NCI-H748 treated with DMSO at 0.1 percent for 48 hours (cell line): ENCODE measurements at regions not wholly inside any gene's neighbourhood (a gene's known extent, or its start where the extent isn't known, plus 50 kb on each side); places are given as distances from the start of the nearest gene placed in this dataset.
"Not testable (repeated sequence)": the region's sequence is repeated elsewhere in the genome, so short reads cannot be mapped to it uniquely, and the experiment has no call there.

ENCODE experiments used
- DNase-seq: peaks from one replicate; lab custom pipeline; 2025; lab: John Stamatoyannopoulos, UW

DNA sequence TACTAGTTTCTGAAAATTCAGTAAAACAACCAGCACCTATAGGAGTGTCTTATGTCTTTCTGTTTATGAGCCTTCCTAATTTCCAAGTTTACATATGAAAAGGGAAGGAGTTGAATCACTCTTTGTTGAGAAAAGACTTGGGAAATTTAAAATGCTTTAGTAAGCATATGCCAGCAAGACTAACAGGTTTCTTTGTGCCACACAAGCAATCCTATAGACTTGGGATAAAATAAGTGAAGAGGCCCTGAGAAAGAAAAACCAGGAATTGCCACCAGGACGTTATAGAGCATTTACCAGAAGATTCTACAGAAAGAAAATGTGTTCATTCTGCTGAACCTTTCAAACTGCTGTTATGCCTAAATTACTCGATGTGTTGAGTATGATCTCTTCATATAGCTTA, 1099.1 kb downstream of the EPHA3 start:
- not testable (repeated sequence) for DNase-seq

DNA sequence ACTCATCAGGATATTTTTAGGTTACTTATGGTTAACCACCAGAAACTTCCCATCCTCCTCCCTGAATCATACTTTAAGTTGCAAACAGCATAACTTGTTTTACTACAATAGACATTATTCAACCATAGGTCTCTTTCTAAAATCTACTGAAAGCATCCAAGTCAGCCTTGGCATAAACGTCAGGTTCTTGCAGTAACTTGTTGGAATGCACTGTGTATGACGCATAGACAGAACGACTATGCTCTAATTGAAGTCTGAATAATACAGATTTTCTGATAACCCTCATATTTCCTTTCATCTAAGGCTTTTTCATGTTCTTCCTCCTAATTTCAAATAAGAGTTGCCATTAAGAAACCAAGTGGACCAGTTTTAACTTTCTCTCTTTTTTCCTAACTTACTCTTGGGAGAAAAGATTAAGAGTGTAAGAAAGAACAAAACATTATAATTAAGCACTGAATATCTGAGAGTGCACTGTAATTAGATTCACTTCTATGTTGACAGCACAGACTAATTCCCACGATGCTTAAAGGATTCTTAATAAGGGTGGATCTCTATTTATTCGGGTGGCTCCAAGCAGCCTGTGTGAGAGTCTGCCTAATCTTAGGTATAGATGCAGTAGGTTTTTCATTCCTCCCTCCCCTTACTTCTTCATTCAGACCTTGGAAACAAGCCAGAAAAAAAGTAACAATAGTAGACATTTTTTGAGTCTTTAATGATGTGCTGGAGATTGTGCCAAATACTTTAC, 1100.1 kb downstream of the EPHA3 start:
- not testable (repeated sequence) for DNase-seq

DNA sequence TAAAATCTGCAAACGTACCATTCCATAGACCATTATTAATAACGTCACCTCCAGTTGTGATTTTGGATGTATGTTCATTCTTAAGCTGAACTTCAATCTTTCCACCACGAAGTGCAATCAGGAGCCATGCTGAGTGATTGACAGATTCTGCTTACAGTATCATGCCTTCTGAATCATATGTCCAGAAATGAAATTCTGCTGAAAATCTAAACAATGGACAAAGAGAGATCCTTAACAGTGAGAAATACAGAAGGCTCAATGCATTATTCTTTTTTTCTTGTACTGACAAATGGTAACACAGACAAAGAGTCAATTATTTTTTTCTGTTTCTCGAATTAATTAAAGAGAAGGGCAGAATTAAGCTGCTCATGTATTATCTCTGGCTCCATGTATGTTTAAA, 1114.5 kb downstream of the EPHA3 start:
- DNase-seq = no peak

DNA sequence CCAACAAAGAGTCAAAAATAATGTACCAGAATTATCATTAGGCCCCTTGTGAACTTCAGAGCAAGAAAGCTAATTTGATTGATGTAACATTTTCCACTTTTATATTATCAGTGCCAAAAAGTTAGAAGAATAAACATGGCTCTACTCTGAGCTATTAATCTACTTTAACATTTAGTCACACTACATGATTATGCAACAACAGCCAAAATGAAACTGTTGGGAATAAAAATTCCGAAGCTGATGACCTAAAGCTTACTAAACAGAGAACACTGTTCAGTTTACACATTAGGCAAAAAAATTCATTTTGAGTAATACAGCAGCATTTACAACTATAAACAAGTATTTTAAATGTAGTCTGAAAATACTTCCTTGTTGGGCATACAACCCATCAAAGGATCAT, 1134.1 kb downstream of the EPHA3 start:
- no peak for DNase-seq

DNA sequence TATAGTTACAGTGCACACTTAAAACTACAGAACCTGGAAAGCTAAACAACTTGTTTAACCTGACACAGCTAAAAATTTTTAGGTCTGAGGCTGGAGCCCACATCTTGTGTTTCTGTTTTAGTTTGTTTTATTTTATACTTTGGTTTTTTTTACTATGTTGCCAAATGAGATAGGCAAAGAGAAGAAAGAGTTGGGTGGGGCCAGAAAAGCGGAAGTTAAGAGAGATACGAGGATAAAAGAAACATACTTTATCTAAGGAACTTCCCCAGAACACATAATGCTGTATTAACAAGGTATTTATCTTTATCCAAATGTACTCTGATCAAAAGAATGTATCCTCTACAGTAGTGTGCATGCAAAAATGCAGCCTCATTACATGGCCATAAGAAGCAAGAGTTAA, 1145.7 kb downstream of the EPHA3 start:
- no peak for DNase-seq

DNA sequence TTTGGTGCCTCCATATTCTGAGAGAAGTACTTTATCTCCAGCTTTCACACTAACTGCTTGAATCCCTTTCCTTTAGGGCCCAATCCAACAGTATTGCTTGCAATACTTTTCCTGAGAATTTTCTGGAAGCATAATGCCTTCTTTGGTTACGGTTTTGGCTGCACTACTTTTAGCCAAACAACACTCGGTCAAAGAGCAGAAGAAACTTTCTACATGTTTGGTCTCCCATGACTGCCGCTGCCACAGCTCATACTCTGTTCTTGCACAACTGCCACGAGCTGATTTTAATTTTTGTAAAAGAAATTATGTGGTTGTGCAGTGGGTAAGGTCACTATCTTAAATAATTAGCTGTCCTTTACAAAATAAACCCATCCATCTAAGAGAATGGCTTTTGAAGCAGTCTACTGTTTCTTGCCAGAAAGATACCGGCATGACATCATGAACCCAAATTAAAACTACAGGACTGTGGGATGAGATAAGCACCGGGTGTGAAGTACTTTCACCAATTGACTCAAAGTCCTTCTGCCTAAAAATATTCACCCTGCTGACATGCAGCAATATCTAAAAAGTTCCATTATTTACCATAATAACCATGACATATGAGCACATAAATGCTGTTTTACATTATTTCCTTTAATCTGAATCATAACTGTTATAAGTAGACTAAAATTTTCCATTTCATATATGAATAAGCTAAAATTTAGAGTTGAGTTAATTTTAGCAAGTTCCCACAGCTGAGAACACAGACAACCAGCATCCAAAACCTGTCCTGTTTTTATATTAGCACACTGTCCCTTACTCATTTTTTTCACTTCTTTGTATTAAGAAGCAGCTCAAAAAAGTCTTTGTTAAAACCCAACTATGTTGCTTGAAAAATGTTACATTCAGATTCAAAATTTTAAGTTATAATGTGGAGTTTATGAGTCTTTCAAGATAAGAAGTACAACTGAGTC, 1154.3 kb downstream of the EPHA3 start:
- no peak for DNase-seq
